ENCODE measurements at regions not wholly inside any gene's neighbourhood (a gene's known extent, or its start where the extent isn't known, plus 50 kb on each side); places are given as distances from the start of the nearest gene placed in this dataset.

DNA sequence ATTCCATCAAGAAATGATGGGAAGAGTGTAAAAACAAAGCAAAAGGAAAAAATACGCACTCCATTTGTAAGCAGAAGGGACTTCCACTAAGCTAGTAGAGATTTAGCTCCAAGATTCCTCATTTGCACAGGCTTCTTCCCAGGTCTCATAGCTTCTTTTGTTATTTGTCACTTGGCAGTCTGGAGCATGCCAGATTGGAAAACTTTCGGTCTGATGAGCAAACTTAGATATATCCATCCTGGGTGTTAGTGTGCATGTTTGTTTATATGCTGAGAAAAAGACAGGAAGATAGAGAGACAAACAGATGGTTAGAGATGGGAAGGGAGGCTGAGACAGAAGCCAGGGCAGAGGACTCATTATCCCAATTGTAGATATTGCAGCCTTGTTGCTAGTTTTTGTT lies 1644.5 kb upstream of the NUDT12 start:
- no peak overlapping the region for H3K4me3 ChIP-seq (ENCODE audit: low read depth, low read length)
- no peak for DNase-seq (ENCODE audit: low read depth)
- H3K27me3 ChIP-seq (ENCODE audit: control insufficient read depth, insufficient read depth, low read length): no peaks in the 10 kb centered on the region
- TF ChIP-seq, protein P1, sequence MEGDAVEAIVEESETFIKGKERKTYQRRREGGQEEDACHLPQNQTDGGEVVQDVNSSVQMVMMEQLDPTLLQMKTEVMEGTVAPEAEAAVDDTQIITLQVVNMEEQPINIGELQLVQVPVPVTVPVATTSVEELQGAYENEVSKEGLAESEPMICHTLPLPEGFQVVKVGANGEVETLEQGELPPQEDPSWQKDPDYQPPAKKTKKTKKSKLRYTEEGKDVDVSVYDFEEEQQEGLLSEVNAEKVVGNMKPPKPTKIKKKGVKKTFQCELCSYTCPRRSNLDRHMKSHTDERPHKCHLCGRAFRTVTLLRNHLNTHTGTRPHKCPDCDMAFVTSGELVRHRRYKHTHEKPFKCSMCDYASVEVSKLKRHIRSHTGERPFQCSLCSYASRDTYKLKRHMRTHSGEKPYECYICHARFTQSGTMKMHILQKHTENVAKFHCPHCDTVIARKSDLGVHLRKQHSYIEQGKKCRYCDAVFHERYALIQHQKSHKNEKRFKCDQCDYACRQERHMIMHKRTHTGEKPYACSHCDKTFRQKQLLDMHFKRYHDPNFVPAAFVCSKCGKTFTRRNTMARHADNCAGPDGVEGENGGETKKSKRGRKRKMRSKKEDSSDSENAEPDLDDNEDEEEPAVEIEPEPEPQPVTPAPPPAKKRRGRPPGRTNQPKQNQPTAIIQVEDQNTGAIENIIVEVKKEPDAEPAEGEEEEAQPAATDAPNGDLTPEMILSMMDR (IDR thresholded peaks at IDR 0.05; ENCODE audit: insufficient read depth, low read length, poor library complexity, severe bottlenecking): no peak
- H3K36me3 ChIP-seq (ENCODE audit: control insufficient read depth, insufficient read depth, low read length): no peaks in the 10 kb centered on the region

DNA sequence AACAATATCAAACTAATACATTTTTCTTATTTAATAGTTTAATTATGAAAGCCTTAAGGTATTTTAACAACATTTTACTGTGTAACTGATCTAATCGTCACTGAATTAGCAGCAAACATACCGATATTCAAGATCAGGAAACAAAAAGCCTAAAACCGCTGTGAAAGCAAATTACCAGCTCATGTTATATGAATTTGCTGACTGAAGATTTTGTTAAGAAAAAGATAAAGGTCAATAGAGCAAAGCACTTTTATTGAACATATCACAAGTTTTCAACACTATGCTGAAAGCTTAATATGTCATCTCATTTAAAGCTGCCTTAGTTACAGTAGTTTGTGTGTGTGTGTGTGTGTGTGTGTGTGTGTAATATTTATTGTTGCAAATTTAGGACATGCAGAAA lies 1634.9 kb upstream of the NUDT12 start:
- no peak overlapping the region for H3K4me3 ChIP-seq (ENCODE audit: low read depth, low read length)
- no peak for DNase-seq (ENCODE audit: low read depth)
- TF ChIP-seq, protein P1 (IDR thresholded peaks at IDR 0.05; ENCODE audit: insufficient read depth, low read length, poor library complexity, severe bottlenecking): no peak
- no peaks in the 10 kb centered on the region for H3K36me3 ChIP-seq (ENCODE audit: control insufficient read depth, insufficient read depth, low read length)
- no peaks in the 10 kb centered on the region for H3K27me3 ChIP-seq (ENCODE audit: control insufficient read depth, insufficient read depth, low read length)

DNA sequence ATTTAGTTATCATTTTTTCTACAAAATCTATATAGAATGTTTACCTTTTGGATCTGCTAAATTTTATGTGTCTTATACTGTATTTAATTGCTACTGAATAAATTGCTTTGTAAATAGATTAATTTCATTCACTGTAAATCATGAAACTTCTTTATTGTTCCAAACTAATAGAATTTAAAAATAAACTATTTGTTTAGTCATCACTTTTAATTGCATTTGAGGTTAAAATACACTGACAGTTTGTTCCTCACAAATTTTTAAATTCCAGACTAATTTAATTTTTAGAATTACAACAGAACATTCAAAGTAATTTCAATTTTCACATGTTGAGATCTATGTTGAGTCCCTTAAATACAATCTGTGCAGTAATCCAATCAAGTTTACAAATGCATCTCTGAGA lies 1633.2 kb upstream of the NUDT12 start:
- Histone ChIP-seq H3K4me3 (ENCODE audit: low read depth, low read length) (no peak overlapping the region), H3K27me3 (ENCODE audit: control insufficient read depth, insufficient read depth, low read length) (no peaks in the 10 kb centered on the region), H3K36me3 (ENCODE audit: control insufficient read depth, insufficient read depth, low read length) (no peaks in the 10 kb centered on the region)
- no peak for DNase-seq (ENCODE audit: low read depth)
- TF ChIP-seq, protein P1 (IDR thresholded peaks at IDR 0.05; ENCODE audit: insufficient read depth, low read length, poor library complexity, severe bottlenecking): no peak

DNA sequence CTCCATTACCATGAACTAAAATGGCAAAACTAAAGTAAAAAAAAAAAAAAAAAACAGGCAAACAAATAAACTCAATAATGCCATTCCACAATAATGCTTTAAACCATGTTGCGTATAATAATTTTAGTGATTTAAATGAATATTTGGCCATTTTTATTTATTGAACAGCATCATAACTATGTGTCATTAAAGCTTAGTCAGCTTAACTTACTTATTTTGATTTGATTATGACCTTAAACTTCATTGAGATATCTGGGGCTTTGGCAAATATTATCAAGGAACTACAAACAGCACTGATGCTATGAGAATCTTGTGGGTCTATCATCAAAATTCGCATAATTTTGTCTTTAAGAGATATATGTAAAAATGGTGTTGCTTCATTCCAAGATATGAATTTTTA lies 1610.3 kb upstream of the NUDT12 start:
- no peak for DNase-seq (ENCODE audit: low read depth)
- TF ChIP-seq, protein P1 (IDR thresholded peaks at IDR 0.05; ENCODE audit: insufficient read depth, low read length, poor library complexity, severe bottlenecking): no peak
- Histone ChIP-seq H3K36me3 (ENCODE audit: control insufficient read depth, insufficient read depth, low read length) (no peaks in the 10 kb centered on the region), H3K4me3 (ENCODE audit: low read depth, low read length) (no peak overlapping the region), H3K27me3 (ENCODE audit: control insufficient read depth, insufficient read depth, low read length) (no peaks in the 10 kb centered on the region)

DNA sequence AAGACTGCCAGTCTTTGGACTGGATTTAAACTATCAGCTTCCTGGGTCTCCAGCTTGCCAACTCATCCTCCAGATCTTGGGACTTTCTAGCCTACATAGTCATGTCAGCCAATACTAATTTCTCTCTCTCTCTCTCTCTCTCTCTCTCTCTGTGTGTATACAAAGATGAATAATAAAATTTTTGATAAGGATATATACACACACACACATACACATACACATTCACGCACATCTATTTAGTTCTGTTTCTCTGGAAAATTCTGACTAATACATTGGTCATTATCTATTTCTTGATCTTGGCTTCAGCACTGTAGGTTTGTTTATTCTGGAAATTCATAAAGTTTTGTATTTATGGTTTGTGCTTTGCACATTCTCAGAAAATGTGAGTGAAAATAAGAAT lies 1606.2 kb upstream of the NUDT12 start:
- TF ChIP-seq, protein P1 (IDR thresholded peaks at IDR 0.05; ENCODE audit: insufficient read depth, low read length, poor library complexity, severe bottlenecking): no peak

DNA sequence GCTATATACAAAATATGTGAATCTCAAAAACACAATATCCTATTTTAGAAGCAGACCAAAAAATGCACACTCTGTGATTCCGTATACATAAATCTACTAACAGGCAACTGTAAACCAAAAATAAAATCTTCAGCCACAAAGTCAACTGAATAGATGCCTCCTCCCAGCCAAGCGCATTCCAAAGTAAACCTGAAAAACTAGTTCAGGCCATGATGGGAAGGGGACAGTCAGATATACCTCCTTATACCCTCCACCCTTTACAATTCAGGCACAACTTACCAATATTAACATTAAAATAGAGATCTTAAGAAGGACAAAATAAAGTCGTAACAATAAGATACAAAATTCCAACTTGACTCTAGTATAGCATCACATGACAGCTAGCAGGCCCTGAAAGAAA lies 1604.5 kb upstream of the NUDT12 start:
- Histone ChIP-seq H3K36me3 (ENCODE audit: control insufficient read depth, insufficient read depth, low read length) (no peaks in the 10 kb centered on the region), H3K4me3 (ENCODE audit: low read depth, low read length) (no peak overlapping the region), H3K27me3 (ENCODE audit: control insufficient read depth, insufficient read depth, low read length) (no peaks in the 10 kb centered on the region)
- no peak for DNase-seq (ENCODE audit: low read depth)
- TF ChIP-seq, protein P1 (IDR thresholded peaks at IDR 0.05; ENCODE audit: insufficient read depth, low read length, poor library complexity, severe bottlenecking): no peak

More for the DNA sequence above, 1606.2 kb upstream of the NUDT12 start:
- Histone ChIP-seq H3K27me3 (ENCODE audit: control insufficient read depth, insufficient read depth, low read length) (no peaks in the 10 kb centered on the region), H3K4me3 (ENCODE audit: low read depth, low read length) (no peak overlapping the region), H3K36me3 (ENCODE audit: control insufficient read depth, insufficient read depth, low read length) (no peaks in the 10 kb centered on the region)
- DNase-seq (ENCODE audit: low read depth): no peak
